Epithelial cell of esophagus (primary cell): ENCODE measurements at regions not wholly inside any gene's neighbourhood (a gene's known extent, or its start where the extent isn't known, plus 50 kb on each side); places are given as distances from the start of the nearest gene placed in this dataset.
A peak's percentile ranks its signal among the peaks of the same experiment; 100 is the strongest.

Source experiments
- DNase-seq: peaks from one replicate; pipeline ENCODE4 v3.0.0; 2010; ENCODE audit warnings: low read depth
- H3K4me3 ChIP-seq: 2 replicates; pipeline ENCODE4 v1.5.1; 2011; ENCODE audit warnings: mild to moderate bottlenecking, low read length, control low read depth
- TF ChIP-seq, protein P1 (sequence below): IDR thresholded peaks from 2 replicates; pipeline ENCODE4 v1.5.1; 2011; ENCODE audit warnings: low read depth, mild to moderate bottlenecking, low read length, control low read depth, inconsistent platforms; ENCODE audit not compliant: insufficient read depth; ENCODE audit errors: missing control alignments

DNA sequence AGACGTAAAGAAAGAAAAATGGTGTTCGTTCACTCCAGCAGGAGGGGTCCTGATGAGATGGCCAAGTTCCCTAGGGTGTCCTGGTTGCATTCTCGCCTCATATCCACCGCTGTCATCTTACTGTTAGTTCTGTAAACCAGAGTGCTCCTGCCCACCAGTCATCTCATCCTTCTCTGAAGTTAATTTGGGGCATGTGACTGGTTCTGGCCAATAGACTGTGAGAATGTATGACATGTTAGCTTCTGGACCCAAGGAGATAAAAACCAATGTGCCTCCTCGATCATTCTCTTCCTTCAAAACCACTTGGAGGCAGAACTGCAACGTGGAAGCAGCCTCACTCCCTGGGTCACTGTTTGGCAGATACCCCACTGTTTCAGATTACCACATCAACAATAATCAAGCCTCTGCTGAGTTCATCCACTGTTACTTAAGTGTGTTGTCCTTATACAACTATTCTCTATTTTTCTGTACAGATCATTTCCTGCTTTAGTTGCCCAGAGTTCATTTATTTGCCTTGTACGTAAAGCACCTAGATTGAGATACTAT lies 759.1 kb downstream of the TSN start:
- no peak overlapping the region for H3K4me3 ChIP-seq
- DNase-seq = no peak
- TF ChIP-seq, protein P1, sequence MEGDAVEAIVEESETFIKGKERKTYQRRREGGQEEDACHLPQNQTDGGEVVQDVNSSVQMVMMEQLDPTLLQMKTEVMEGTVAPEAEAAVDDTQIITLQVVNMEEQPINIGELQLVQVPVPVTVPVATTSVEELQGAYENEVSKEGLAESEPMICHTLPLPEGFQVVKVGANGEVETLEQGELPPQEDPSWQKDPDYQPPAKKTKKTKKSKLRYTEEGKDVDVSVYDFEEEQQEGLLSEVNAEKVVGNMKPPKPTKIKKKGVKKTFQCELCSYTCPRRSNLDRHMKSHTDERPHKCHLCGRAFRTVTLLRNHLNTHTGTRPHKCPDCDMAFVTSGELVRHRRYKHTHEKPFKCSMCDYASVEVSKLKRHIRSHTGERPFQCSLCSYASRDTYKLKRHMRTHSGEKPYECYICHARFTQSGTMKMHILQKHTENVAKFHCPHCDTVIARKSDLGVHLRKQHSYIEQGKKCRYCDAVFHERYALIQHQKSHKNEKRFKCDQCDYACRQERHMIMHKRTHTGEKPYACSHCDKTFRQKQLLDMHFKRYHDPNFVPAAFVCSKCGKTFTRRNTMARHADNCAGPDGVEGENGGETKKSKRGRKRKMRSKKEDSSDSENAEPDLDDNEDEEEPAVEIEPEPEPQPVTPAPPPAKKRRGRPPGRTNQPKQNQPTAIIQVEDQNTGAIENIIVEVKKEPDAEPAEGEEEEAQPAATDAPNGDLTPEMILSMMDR = no peak

DNA sequence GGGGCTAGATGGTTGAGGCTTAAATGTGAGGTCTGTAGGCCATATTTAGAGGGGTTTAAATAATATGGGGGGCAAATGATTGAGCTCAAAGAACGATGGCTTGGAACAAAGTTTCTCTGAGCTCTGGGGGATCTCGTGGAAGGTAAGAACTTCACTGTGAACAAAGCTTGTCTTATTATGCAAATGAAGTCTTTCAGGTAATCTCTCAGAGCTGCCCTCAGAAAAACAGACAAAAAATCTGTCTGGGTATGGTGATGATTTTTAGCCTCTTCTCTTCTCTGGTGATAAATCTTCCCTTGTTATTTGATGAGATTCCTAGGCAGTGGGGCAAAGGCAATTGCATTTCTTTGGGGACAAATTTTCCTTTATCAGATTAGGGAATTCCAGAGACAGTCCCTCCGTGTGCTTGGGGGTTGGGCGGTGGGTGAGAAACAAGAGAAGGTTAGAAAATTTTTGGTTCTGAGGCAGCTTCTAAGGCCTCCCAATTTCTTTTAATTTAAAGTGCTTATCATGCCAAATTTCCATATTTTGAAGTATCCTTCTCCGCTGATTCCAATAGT lies 760.4 kb downstream of the TSN start:
- H3K4me3 ChIP-seq = no peak overlapping the region
- DNase-seq = no peak
- TF ChIP-seq, protein P1 = no peak

DNA sequence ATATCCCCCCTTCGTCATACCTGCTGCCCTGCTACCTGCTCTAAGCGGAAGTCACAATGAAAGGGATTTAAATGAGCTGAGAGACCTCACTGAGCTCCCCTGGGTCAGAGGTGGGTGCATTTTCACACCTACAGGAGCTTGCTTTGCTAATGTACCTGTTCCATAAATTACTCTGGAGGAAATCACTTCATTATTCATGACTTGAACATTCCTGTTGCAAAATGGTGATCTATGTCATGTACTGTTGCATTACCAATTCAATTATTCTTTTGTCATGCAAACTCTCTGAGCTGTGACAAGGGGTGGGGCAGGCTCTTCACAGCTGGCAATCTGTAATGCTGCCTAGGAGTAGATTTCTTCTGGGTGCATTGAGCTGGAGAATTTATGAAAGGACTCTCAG lies 761.3 kb downstream of the TSN start:
- peak; percentile 28 for DNase-seq
- no peak overlapping the region for H3K4me3 ChIP-seq
- TF ChIP-seq, protein P1 = no peak

DNA sequence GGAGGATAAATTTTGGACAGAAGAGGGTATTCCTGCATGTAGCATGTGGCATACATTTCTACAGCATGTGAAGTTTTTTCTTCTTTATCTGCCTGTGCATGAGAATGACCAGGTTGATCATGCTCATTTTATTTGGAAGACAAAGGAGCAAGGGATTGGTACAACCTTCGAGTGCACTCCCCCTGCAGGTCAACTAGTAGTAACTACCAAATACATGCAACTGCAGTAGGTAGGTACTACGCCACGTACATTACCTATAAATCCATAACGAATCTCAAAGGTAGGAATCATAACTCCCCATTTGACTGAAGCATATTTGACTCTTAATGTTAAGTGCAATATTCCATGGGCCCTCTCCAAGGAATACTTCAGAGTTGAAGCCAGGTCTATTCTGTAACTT lies 763.9 kb downstream of the TSN start:
- TF ChIP-seq, protein P1 = peak; percentile 25
- no peak for DNase-seq

DNA sequence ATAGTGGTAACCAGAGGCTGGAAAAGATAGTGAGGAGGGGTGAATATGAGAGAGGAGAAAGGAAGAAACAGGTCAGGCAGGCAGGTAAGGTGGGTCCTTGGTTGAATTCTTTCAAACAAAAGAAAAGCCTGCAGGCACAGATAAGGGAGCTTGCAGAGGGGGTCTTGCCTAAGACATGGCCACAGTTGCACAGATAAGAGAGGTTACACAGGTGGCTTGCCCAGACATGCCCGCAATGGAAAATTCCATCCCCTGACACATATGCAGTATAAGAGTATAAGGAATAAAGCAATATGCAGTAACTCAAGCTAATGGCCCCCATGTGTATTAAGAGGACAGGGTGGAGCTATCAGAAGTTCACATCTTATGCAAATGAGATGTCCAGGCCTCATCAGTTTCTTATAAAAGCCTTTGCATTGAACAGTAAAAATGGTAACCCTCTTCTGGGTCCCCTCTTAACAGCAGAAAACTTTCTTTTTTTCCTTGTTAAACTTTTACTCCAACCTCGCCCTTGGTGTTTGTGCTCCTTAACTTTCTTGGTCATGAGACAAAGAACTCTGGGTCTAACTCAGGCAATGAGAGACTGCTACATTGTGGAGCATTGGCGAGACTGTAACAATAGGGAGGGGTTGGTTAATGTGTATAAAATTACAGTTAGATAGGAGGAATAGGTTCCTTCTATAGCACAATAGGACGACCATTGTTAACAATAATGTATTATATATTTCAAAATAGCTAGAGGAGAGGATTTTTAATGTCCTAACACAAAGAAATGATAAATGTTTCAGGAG lies 764.6 kb downstream of the TSN start:
- H3K4me3 ChIP-seq = no peak overlapping the region
- peak; percentile 67 for DNase-seq
- TF ChIP-seq, protein P1 = no peak

More for the DNA sequence above, 763.9 kb downstream of the TSN start:
- no peak overlapping the region for H3K4me3 ChIP-seq

DNA sequence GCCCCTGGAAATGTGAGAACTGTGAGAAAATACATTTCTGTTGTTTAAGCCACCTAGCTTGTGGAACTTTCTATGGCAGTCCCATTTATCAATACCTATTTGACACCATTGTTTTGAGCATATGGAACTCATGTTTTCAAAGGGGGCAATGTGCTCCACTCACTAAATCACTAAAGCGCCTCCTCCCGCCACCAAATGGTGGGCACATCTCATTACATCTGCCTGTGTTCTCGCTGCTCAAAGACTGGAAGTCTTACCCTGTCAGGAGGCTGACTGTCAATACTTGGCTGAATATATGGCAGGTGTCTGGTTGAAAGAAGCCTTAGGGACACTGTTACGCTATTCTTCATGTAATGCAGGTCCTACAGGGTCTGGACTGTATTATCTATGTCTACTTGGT lies 767.7 kb downstream of the TSN start:
- H3K4me3 ChIP-seq = no peak overlapping the region
- no peak for DNase-seq
- TF ChIP-seq, protein P1 = no peak
